ENCODE measurements at regions not wholly inside any gene's neighbourhood (a gene's known extent, or its start where the extent isn't known, plus 50 kb on each side); places are given as distances from the start of the nearest gene placed in this dataset.

- DNase-seq (no peak), ATAC-seq (no peak)
- no peak overlapping the region for H3K27ac ChIP-seq (ENCODE audit: low read length)
- no peaks in the 10 kb centered on the region for H3K36me3 Mint-ChIP-seq
- H3K27me3 ChIP-seq (ENCODE audit: control insufficient read depth, insufficient read depth, low read length), result no peaks in the 10 kb centered on the region
- no peaks in the 10 kb centered on the region for H3K9me3 ChIP-seq (ENCODE audit: control insufficient read depth, insufficient read depth, low read length)
- H3K4me1 ChIP-seq (ENCODE audit: control insufficient read depth, insufficient read depth, low read length), result no peaks in the 10 kb centered on the region
- 80% methylated on average over 8 of the region's 8 CpGs for WGBS (ENCODE audit: insufficient coverage)
- TF ChIP-seq, protein P1, sequence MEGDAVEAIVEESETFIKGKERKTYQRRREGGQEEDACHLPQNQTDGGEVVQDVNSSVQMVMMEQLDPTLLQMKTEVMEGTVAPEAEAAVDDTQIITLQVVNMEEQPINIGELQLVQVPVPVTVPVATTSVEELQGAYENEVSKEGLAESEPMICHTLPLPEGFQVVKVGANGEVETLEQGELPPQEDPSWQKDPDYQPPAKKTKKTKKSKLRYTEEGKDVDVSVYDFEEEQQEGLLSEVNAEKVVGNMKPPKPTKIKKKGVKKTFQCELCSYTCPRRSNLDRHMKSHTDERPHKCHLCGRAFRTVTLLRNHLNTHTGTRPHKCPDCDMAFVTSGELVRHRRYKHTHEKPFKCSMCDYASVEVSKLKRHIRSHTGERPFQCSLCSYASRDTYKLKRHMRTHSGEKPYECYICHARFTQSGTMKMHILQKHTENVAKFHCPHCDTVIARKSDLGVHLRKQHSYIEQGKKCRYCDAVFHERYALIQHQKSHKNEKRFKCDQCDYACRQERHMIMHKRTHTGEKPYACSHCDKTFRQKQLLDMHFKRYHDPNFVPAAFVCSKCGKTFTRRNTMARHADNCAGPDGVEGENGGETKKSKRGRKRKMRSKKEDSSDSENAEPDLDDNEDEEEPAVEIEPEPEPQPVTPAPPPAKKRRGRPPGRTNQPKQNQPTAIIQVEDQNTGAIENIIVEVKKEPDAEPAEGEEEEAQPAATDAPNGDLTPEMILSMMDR (IDR thresholded peaks at IDR 0.05), result no peak
- intact Hi-C loops (cut with micrococcal nuclease), result no loop called here
- no peaks in the 10 kb centered on the region for H3K4me1 Mint-ChIP-seq
- no peak overlapping the region for H3K4me3 ChIP-seq (ENCODE audit: low read length)
- no peaks in the 10 kb centered on the region for H3K27me3 Mint-ChIP-seq (ENCODE audit: low read depth in 2 of 2)
- H3K4me3 Mint-ChIP-seq, result no peak overlapping the region
- no peaks in the 10 kb centered on the region for H3K36me3 ChIP-seq (ENCODE audit: control insufficient read depth, insufficient read depth, low read length)
- peaks cover 2 to 3% of the 10 kb centered on the region in 2 donors for H3K9me3 Mint-ChIP-seq
- no peak overlapping the region for H3K27ac Mint-ChIP-seq
These were observed 230.0 kb downstream of the KBTBD8 start for GRCh38 chr3:67228136-67228535.

DNA sequence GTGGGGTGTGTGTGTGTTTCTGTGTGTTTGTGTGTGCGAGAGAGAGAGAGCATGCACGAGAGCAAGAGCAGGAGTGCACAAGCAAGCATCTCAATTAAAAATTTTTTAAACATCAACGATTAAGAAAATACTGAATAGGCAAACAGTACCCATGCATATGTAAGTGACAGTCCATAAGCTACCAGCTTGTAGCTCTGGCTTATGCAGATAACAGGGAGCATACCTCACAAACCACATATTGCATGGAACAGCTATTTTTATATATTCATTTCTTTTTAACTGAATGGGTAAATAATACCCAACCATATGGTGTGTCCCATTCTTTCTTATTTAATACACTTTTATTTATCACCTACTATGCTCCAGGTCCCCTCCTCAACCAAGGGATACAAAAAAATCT is 234.5 kb downstream of the KBTBD8 start:
- H3K4me3 Mint-ChIP-seq, result no peak overlapping the region
- intact Hi-C loops (cut with micrococcal nuclease), result no loop called here

GRCh38 chr3:67239353-67239752 is 241.2 kb downstream of the KBTBD8 start:
- Mint-ChIP-seq H3K4me1 (no peaks in the 10 kb centered on the region), H3K9me3 (peaks cover 0 to 3% of the 10 kb centered on the region in 2 donors), H3K27ac (no peak overlapping the region), H3K36me3 (no peaks in the 10 kb centered on the region), H3K27me3 (ENCODE audit: low read depth in 2 of 2) (no peaks in the 10 kb centered on the region), H3K4me3 (no peak overlapping the region)
- 93% methylated on average over 2 of the region's 2 CpGs for WGBS (ENCODE audit: insufficient coverage)
- TF ChIP-seq, protein P1 (IDR thresholded peaks at IDR 0.05), result no peak
- H3K27ac ChIP-seq (ENCODE audit: low read length), result no peak overlapping the region
- no peak overlapping the region for H3K4me3 ChIP-seq (ENCODE audit: low read length)
- H3K4me1 ChIP-seq (ENCODE audit: control insufficient read depth, insufficient read depth, low read length), result no peaks in the 10 kb centered on the region
- intact Hi-C loops (cut with micrococcal nuclease), result no loop called here
- H3K36me3 ChIP-seq (ENCODE audit: control insufficient read depth, insufficient read depth, low read length), result no peaks in the 10 kb centered on the region
- H3K9me3 ChIP-seq (ENCODE audit: control insufficient read depth, insufficient read depth, low read length), result no peaks in the 10 kb centered on the region
- no peak for ATAC-seq
- DNase-seq, result no peak
- no peaks in the 10 kb centered on the region for H3K27me3 ChIP-seq (ENCODE audit: control insufficient read depth, insufficient read depth, low read length)

More for the DNA sequence above, 234.5 kb downstream of the KBTBD8 start:
- H3K4me1 ChIP-seq (ENCODE audit: control insufficient read depth, insufficient read depth, low read length), result no peaks in the 10 kb centered on the region
- no peaks in the 10 kb centered on the region for H3K36me3 ChIP-seq (ENCODE audit: control insufficient read depth, insufficient read depth, low read length)
- no peak overlapping the region for H3K4me3 ChIP-seq (ENCODE audit: low read length)
- TF ChIP-seq, protein P1 (IDR thresholded peaks at IDR 0.05), result no peak
- no peak overlapping the region for H3K27ac ChIP-seq (ENCODE audit: low read length)
- no peaks in the 10 kb centered on the region for H3K27me3 ChIP-seq (ENCODE audit: control insufficient read depth, insufficient read depth, low read length)
- Mint-ChIP-seq H3K4me1 (no peaks in the 10 kb centered on the region), H3K36me3 (no peaks in the 10 kb centered on the region), H3K9me3 (no peaks in the 10 kb centered on the region), H3K27ac (no peak overlapping the region), H3K27me3 (ENCODE audit: low read depth in 2 of 2) (no peaks in the 10 kb centered on the region)
- no peak for DNase-seq
- ATAC-seq, result no peak
- 90% methylated on average over 3 of the region's 3 CpGs for WGBS (ENCODE audit: insufficient coverage)
- H3K9me3 ChIP-seq (ENCODE audit: control insufficient read depth, insufficient read depth, low read length), result no peaks in the 10 kb centered on the region

DNA sequence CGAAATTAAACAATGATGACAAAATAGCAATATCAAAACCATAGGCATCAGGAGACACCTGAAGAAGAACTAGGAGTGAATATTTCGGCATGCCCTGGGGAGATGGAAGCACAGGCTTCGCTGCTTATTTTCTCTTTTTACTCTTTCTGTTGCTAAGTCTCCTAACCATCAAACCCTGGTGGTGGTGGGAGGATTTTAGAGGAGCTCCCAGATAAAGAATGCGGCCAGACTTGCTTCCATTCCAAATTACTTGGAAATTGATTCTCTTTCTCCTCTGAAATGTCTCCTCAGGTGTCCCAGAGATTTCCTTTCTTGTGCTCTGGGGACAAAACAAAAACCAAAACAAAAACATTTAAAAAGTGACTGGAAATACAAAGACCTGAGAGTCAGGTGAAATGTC is 243.0 kb downstream of the KBTBD8 start:
- no peaks in the 10 kb centered on the region for H3K27me3 Mint-ChIP-seq (ENCODE audit: low read depth in 2 of 2)

More for the DNA sequence above, 243.0 kb downstream of the KBTBD8 start:
- no peaks in the 10 kb centered on the region for H3K9me3 ChIP-seq (ENCODE audit: control insufficient read depth, insufficient read depth, low read length)
- H3K27ac ChIP-seq (ENCODE audit: low read length), result no peak overlapping the region
- no peaks in the 10 kb centered on the region for H3K27me3 ChIP-seq (ENCODE audit: control insufficient read depth, insufficient read depth, low read length)
- H3K27ac Mint-ChIP-seq, result no peak overlapping the region
- TF ChIP-seq, protein P1 (IDR thresholded peaks at IDR 0.05), result no peak
- H3K4me1 Mint-ChIP-seq, result no peaks in the 10 kb centered on the region
- no peaks in the 10 kb centered on the region for H3K4me1 ChIP-seq (ENCODE audit: control insufficient read depth, insufficient read depth, low read length)
- no peak overlapping the region for H3K4me3 Mint-ChIP-seq
- no peak for DNase-seq
- H3K9me3 Mint-ChIP-seq, result peaks cover 3 to 7% of the 10 kb centered on the region in 2 donors
- no peak for ATAC-seq
- H3K36me3 Mint-ChIP-seq, result no peaks in the 10 kb centered on the region
- H3K4me3 ChIP-seq (ENCODE audit: low read length), result no peak overlapping the region
- intact Hi-C loops (cut with micrococcal nuclease), result no loop called here
- 92% methylated on average over 3 of the region's 4 CpGs for WGBS (ENCODE audit: insufficient coverage)
- H3K36me3 ChIP-seq (ENCODE audit: control insufficient read depth, insufficient read depth, low read length), result no peaks in the 10 kb centered on the region
